CD4-positive, alpha-beta T cell (primary cell): ENCODE measurements at regions not wholly inside any gene's neighbourhood (a gene's known extent, or its start where the extent isn't known, plus 50 kb on each side); places are given as distances from the start of the nearest gene placed in this dataset.

Experiments used
- ATAC-seq: fragments of 200-7000 bp; cut with Tn5 transposase; one replicate; pipeline ENCODE4 v1.10.0; 2022; ENCODE audit warnings: mild to moderate bottlenecking; ENCODE audit not compliant: poor library complexity
- CTCF ChIA-PET: fragments of 350-600 bp; sonication (Branson Sonifier 250); formaldehyde crosslinking; loops from one replicate; lab custom pipeline; 2021; ENCODE audit warnings: antibody characterized with exemption, inconsistent platforms; lab: Charles Lee
- POLR2A ChIA-PET: fragments of 350-600 bp; sonication (Branson Sonifier 250); formaldehyde crosslinking; loops from one replicate; lab custom pipeline; 2021; ENCODE audit warnings: antibody characterized with exemption, inconsistent platforms; lab: Charles Lee
- DNase-seq, 14 experiments: peaks; one replicate each; pipeline ENCODE4 v3.0.0-alpha.2; 2013 to 2020; ENCODE audit warnings: mixed read lengths in 2 of 14
- H3K27ac ChIP-seq, 2 donors: one replicate each; pipeline versions ENCODE4 v1.5.1 to v1.7.0; 2013; ENCODE audit warnings: low read length in 2 of 2, low read depth in 1 of 2, mild to moderate bottlenecking in 1 of 2
- H3K27me3 ChIP-seq, 2 experiments: 1 replicate in 1 of 2; 2 replicates in 1 of 2; pipeline versions ENCODE4 v1.6.1 to v1.7.0; 2013; ENCODE audit warnings: low read length in 2 of 2, control low read depth in 1 of 2, mild to moderate bottlenecking in 1 of 2, moderate library complexity in 1 of 2; ENCODE audit not compliant: insufficient read depth in 2 of 2, control insufficient read depth in 1 of 2
- H3K36me3 ChIP-seq: one replicate; pipeline ENCODE4 v1.6.1; 2013; ENCODE audit warnings: low read length, control low read depth; ENCODE audit not compliant: insufficient read depth
- H3K4me1 ChIP-seq: one replicate; pipeline ENCODE4 v1.6.1; 2013; ENCODE audit warnings: low read length, control low read depth; ENCODE audit not compliant: insufficient read depth
- H3K4me3 ChIP-seq: one replicate; pipeline ENCODE4 v1.5.1; 2013; ENCODE audit warnings: mild to moderate bottlenecking, low read length, moderate library complexity
- H3K9me3 ChIP-seq, 2 experiments: 1 replicate in 1 of 2; 2 replicates in 1 of 2; pipeline versions ENCODE4 v1.6.1 to v1.7.0; 2013; ENCODE audit warnings: low read length in 2 of 2, mild to moderate bottlenecking in 2 of 2, control low read depth in 1 of 2, moderate library complexity in 1 of 2; ENCODE audit not compliant: control insufficient read depth in 1 of 2, insufficient read depth in 1 of 2
- H3K27ac Mint-ChIP-seq: one replicate; pipeline ENCODE4 v1.8.0; 2020; ENCODE audit warnings: mixed read lengths
- H3K27me3 Mint-ChIP-seq: one replicate; pipeline ENCODE4 v1.8.0; 2021; ENCODE audit warnings: mixed read lengths
- H3K36me3 Mint-ChIP-seq: one replicate; pipeline ENCODE4 v1.8.0; 2021; ENCODE audit warnings: low read depth, mixed read lengths
- H3K4me1 Mint-ChIP-seq: one replicate; pipeline ENCODE4 v1.8.0; 2021; ENCODE audit warnings: low read depth, mixed read lengths
- H3K4me3 Mint-ChIP-seq: one replicate; pipeline ENCODE4 v1.8.0; 2020; ENCODE audit warnings: mild to moderate bottlenecking, mixed read lengths
- H3K9me3 Mint-ChIP-seq: one replicate; pipeline ENCODE4 v1.8.0; 2020; ENCODE audit warnings: mixed read lengths
- CTCF ChIP-seq: fragments of 200-600 bp; IDR thresholded peaks from one replicate; pipeline ENCODE4 v1.8.0; 2022; ENCODE audit warnings: antibody characterized with exemption, mild to moderate bottlenecking
- intact Hi-C, 2 experiments: fragments of 100-400 bp; cut with DNase I in 1 of 2; cut with micrococcal nuclease in 1 of 2; formaldehyde crosslinking; loops; one replicate each; pipeline versions ENCODE4 v1.15.1 to v1.9.0; 2023 to 2025; cut with DNase I, micrococcal nuclease

- ChIA-PET CTCF (no interaction called here), POLR2A (no interaction called here)
- no peaks in the 10 kb centered on the region for H3K4me1 Mint-ChIP-seq
- no peaks in the 10 kb centered on the region for H3K36me3 ChIP-seq
- ATAC-seq = no peak
- intact Hi-C loops = no loop called here
- H3K27ac Mint-ChIP-seq = no peak overlapping the region
- H3K9me3 Mint-ChIP-seq = peaks cover 3% of the 10 kb centered on the region
- no peak overlapping the region for H3K27ac ChIP-seq
- DNase-seq = no peak
- no peak overlapping the region for H3K4me3 ChIP-seq
- no peak for TF ChIP-seq CTCF
- H3K27me3 ChIP-seq = no peaks in the 10 kb centered on the region
- no peaks in the 10 kb centered on the region for H3K4me1 ChIP-seq
- no peaks in the 10 kb centered on the region for H3K36me3 Mint-ChIP-seq
- H3K27me3 Mint-ChIP-seq = no peaks in the 10 kb centered on the region
- no peak overlapping the region for H3K4me3 Mint-ChIP-seq
- H3K9me3 ChIP-seq = peaks cover 0 to under 1% of the 10 kb centered on the region in 2 experiments
Measured at GRCh38 chr10:121063744-121064143, 212.6 kb downstream of the WDR11 start.

GRCh38 chr10:121064491-121064890, 213.3 kb downstream of the WDR11 start:
- DNase-seq = no peak
- no peak overlapping the region for H3K27ac Mint-ChIP-seq
- intact Hi-C loops = no loop called here
- H3K36me3 Mint-ChIP-seq = no peaks in the 10 kb centered on the region
- POLR2A ChIA-PET = no interaction called here
- H3K4me3 Mint-ChIP-seq = no peak overlapping the region
- CTCF ChIA-PET = no interaction called here
- ATAC-seq = no peak
- H3K9me3 Mint-ChIP-seq = peaks cover 3% of the 10 kb centered on the region
- Histone ChIP-seq H3K27ac (no peak overlapping the region), H3K9me3 (peaks cover 0 to 8% of the 10 kb centered on the region in 2 experiments), H3K4me3 (no peak overlapping the region), H3K27me3 (no peaks in the 10 kb centered on the region), H3K36me3 (no peaks in the 10 kb centered on the region), H3K4me1 (no peaks in the 10 kb centered on the region)
- H3K27me3 Mint-ChIP-seq = no peaks in the 10 kb centered on the region
- TF ChIP-seq CTCF = no peak
- H3K4me1 Mint-ChIP-seq = no peaks in the 10 kb centered on the region

- intact Hi-C loops = no loop called here
- H3K9me3 ChIP-seq = peaks cover 0 to 9% of the 10 kb centered on the region in 2 experiments
- peaks cover 4% of the 10 kb centered on the region for H3K27me3 Mint-ChIP-seq
- no peak overlapping the region for H3K27ac ChIP-seq
- no peak overlapping the region for H3K4me3 Mint-ChIP-seq
- H3K27ac Mint-ChIP-seq = no peak overlapping the region
- H3K4me1 ChIP-seq = no peaks in the 10 kb centered on the region
- CTCF ChIA-PET = no interaction called here
- H3K27me3 ChIP-seq = no peaks in the 10 kb centered on the region
- no peak overlapping the region for H3K4me3 ChIP-seq
- ATAC-seq (no peak), DNase-seq (no peak)
- no peaks in the 10 kb centered on the region for H3K36me3 ChIP-seq
- POLR2A ChIA-PET = no interaction called here
- no peaks in the 10 kb centered on the region for H3K36me3 Mint-ChIP-seq
- peaks cover 3% of the 10 kb centered on the region for H3K9me3 Mint-ChIP-seq
- no peak for TF ChIP-seq CTCF
- no peaks in the 10 kb centered on the region for H3K4me1 Mint-ChIP-seq
Measured at GRCh38 chr10:121065330-121065729, 214.2 kb downstream of the WDR11 start.
